COLO668 (cell line): ENCODE measurements at regions not wholly inside any gene's neighbourhood (a gene's known extent, or its start where the extent isn't known, plus 50 kb on each side); places are given as distances from the start of the nearest gene placed in this dataset.

ENCODE experiments used
- DNase-seq: peaks from one replicate; lab custom pipeline; 2025; ENCODE audit not compliant: unreplicated experiment; lab: John Stamatoyannopoulos, UW

GRCh38 chr10:78570633-78571235, 498.0 kb upstream of the ZMIZ1 start:
- no peak for DNase-seq

- peak; percentile 7 for DNase-seq
Observed at GRCh38 chr10:78571286-78571685, 497.5 kb upstream of the ZMIZ1 start.

GRCh38 chr10:78571891-78572290, 496.9 kb upstream of the ZMIZ1 start:
- DNase-seq, result no peak

- no peak for DNase-seq
Observed at GRCh38 chr10:78572565-78572964, 496.2 kb upstream of the ZMIZ1 start.

- no peak for DNase-seq
Observed at GRCh38 chr10:78574547-78574946, 494.2 kb upstream of the ZMIZ1 start.

- no peak for DNase-seq
Observed at GRCh38 chr10:78575400-78575799, 493.4 kb upstream of the ZMIZ1 start.

GRCh38 chr10:78576276-78576675, 492.5 kb upstream of the ZMIZ1 start:
- no peak for DNase-seq

GRCh38 chr10:78577712-78578111, 491.1 kb upstream of the ZMIZ1 start:
- no peak for DNase-seq

GRCh38 chr10:78578929-78579328, 489.8 kb upstream of the ZMIZ1 start:
- no peak for DNase-seq

GRCh38 chr10:78579576-78579975, 489.2 kb upstream of the ZMIZ1 start:
- DNase-seq, result no peak

- DNase-seq, result peak; percentile 69
Observed at GRCh38 chr10:78579995-78580394, 488.8 kb upstream of the ZMIZ1 start.

GRCh38 chr10:78581133-78581694, 487.6 kb upstream of the ZMIZ1 start:
- no peak for DNase-seq

GRCh38 chr10:78582540-78582939, 486.2 kb upstream of the ZMIZ1 start:
- no peak for DNase-seq

GRCh38 chr10:78584266-78584665, 484.5 kb upstream of the ZMIZ1 start:
- DNase-seq, result no peak

- DNase-seq, result no peak
Observed at GRCh38 chr10:78584681-78585080, 484.1 kb upstream of the ZMIZ1 start.

- no peak for DNase-seq
Observed at GRCh38 chr10:78585952-78586351, 482.8 kb upstream of the ZMIZ1 start.

- peak; percentile 6 for DNase-seq
Observed at GRCh38 chr10:78588194-78588811, 480.5 kb upstream of the ZMIZ1 start.

- no peak for DNase-seq
Observed at GRCh38 chr10:78589687-78590086, 479.1 kb upstream of the ZMIZ1 start.

- DNase-seq, result no peak
Observed at GRCh38 chr10:78591066-78591465, 477.7 kb upstream of the ZMIZ1 start.

GRCh38 chr10:78594559-78595268, 474.1 kb upstream of the ZMIZ1 start:
- peak; percentile 52 for DNase-seq

GRCh38 chr10:78595269-78595619, 473.5 kb upstream of the ZMIZ1 start:
- no peak for DNase-seq

- no peak for DNase-seq
Observed at GRCh38 chr10:78596556-78596955, 472.2 kb upstream of the ZMIZ1 start.
